ENCODE measurements at regions not wholly inside any gene's neighbourhood (a gene's known extent, or its start where the extent isn't known, plus 50 kb on each side); places are given as distances from the start of the nearest gene placed in this dataset.
A peak's percentile ranks its signal among the peaks of the same experiment; 100 is the strongest.

DNA sequence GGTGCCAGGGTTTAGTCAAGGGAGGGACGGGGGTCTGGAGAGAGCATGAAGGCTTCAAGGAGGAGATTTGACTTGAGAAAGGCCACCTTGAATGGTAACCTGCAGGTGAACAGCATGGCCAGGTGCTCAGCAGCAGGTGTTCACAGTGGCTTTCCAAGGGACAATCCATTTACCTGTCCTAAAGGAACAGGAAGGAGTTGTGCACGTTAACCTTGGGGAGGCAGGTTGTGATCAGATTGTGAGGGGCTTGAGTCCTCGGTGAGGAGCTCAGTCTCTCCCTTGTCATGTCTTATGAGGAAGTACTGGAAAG, 120.1 kb upstream of the ERCC6L2 start:
- no peak for DNase-seq

DNA sequence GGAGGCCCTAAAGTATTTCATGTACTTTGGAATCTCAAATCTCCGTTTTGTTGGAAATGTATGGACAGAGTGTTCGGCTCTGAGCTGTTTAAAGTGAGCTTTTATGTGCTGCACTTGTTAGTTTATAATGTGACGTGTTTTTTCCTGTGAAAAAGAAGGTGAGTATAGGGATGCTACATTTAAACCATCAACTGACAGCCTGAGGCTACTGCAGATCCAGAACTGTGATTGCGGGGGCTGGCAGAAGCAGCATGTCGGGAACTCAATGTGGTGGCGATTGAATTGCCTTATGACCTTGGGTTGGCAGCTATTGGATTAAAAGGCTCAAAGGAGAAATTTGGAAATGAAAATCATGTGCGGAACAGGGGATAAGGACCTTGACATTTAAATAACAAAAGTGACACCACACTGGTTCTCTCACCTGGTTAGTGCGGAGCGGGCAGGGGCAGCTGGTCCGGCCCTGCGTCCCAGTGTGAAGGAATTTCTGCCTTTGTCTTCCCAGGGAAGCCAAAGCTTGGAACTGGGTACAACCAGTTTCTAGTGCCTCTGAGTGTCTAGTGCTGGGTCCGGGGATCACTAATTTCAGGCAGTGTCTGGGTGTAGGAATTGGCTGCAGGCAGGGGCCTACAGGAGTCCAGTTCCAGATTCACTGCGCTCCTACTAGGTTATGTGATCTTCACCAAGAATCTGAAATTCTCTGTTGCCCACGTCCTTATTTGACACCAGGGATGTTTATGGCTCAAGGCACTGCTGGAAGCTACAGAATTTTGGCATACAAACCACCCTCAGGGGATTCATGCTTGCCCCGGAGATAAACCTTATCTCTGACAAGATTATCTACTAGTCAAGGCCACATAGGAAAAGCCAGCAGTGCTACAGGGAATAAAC, 120.7 kb upstream of the ERCC6L2 start:
- no peak for DNase-seq

DNA sequence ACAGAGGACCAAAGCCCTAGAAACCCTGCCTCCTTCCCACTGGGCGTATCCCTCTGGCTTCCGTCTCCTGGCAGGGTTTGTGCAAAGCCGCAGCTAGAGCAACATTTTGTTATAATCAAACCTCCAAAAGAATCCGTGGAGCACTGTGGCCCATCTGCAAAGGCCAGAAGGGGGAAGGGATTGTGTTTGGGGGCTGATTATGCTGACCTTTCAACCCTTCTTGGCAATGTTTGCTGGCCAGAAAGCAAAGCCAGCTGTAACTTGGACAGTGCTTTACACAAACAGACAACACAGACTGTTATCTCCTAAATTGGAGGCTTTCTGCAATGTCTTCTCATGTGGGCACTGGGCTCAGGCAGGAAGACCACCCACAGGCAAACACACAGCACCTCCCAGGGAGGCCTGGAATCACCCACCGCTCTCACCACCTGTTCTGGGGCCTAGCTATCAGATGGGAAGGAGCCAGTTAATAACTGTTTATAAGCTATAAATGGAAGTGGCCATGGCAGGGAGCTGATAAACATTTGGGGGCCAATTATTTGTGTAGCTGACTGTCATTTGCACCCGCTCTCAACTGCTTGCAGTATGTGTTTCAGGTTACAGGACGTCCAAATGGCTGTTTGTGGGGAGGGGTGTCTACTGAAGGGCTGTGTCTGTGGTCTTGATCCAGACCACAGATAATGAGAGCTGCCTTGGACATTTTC, 121.6 kb upstream of the ERCC6L2 start:
- no peak for DNase-seq

DNA sequence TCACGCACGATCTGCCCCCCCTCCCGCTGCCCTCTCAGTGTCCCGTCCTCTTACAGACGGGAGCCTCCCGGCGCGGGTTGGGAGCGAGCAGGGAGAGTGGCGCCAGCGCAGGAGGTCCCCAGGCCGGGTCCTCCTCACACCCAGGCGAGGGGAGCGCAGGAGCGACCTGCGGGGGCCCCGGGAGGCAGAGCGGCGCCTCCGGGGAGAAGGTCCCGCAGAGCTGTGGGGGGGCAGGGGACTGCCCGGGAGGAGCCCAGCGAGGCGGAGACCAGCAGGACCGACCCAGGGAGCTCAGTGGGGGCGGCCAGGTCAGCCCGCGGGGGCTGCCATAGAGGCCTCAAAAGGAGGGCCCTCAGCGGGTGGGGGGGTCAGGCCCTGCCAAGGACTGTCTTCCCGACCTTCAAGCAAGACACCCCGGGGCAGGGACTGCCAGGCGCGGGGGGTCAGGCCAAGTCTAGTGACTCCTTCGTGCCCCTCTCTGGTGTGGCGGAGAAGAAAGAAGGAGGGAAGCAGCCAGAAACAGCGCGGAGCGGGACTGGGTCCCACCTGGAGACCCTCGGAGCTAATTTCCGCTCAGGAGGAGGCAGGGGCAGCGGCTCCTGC, 123.3 kb upstream of the ERCC6L2 start:
- DNase-seq = no peak

DNA sequence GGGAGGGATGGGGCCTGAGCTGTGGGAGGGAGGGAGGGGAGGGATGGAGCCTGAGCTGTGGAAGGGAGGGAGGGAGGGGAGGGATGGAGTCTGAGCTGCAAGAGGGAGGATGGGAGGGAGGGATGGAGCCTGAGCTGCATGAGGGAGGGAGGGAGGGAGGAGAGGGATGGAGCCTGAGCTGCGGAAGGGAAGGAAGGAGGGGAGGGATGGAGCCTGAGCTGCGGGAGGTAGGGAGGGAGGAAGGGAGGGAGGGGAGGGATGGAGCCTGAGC, 124.0 kb upstream of the ERCC6L2 start:
- DNase-seq = no peak

DNA sequence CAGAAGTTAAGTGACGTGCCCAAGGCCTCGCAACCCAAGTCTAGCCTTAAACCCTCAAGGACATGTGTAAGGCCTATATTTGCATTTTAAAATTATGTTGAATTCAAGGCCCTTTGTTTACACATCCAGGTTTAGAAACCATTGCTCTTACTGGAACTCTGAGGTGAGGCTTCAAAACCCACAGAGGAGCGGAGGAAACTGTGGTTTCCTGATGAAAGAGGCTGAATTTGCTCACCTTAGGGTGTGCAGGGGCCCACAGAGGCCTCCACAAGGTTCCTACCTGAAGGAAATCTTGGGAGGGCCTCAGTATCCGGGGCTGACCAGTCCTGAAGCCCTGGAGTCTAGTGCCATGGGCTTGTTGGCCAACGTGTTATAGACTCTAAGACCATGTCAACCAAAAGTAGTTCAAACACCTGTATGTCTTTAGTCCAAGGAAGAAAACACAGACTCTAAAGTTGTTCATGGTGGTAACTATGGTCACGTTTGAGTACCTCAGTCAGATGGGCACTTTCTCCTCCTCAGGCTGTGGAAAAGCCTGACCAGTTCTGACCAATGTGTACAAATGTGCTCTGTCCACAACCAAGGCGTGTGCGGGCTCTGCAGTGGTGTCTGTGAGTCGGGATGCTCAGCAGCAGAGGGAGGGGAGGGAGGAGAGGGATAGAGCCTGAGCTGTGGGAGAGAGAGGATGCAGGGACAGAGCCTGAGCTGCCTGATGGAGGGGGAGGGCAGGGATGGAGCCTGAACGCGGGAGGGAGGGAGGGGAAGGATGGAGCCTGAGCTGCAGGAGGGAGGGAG, 124.6 kb upstream of the ERCC6L2 start:
- DNase-seq = no peak

DNA sequence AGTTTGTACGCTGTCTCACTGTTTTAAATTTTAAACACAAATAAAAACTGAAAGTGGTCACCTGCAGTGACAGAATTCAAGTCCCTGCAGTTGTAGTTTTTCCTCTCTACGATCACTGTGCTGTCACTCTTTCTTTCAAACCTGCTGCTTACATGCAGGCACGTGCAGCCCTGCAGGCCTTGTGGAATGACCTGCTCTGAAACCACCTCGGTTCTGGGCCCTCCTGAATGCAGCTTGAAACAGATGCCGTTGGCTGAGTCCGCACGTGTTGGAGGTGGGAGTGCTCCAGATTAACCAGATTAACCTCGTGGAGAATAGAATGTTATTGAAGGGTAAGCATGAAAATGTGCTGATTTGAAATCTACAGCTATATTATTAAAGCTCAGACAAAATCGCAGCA, 126.0 kb upstream of the ERCC6L2 start:
- no peak for DNase-seq

DNA sequence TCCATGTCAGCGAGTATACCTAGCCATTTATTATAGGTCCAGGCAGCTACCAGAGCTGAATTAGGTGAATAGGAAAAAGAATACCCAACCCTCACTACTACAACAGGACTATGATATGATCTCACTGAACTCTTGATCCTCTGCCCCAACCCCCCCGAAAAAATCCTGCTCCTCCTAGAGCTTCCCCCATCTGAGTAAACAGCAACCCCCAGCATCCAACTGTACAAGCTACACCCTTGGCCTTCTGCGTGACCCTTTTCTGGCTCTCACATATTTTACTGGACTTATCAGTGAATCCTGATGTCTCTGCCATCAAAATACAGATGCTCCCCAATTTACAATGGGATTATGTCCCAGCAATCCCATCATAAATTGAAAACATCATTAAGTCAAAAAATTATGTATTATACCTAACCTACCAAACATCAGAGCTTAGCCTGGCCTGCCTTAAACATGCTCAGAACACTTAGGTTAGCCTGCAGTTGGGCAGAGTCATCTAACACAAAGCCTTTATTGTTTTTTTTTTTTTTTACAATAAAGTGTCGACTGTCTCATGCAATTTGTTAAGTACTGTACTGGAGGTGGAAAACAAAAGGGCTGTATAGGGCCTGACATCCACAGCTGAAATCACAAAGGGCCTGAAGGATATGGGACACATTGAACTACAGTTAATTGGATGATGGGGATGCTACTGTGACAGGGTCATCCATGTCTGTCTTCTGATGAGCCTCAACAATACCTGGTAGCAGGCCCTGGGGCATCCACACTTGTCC, 128.9 kb upstream of the ERCC6L2 start:
- no peak for DNase-seq

DNA sequence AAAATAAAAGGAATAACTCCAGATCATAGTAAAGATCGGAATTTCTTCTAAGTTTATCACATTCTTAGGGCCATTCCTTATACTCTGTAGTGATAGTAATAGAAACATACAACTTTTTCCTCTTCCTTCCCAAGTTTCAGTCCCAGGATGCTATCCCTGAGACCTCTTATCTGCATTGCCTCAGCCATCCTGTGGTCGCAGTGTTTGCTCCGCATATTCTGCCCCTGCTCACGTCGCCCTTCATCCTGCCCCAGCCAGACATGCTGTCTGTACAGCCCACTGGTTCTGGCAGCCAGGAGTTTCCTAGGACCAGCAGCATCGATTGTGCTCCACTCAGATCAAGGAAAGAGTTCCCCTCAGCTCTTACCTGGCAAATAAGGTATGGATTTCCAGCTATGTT, 132.7 kb upstream of the ERCC6L2 start:
- DNase-seq = no peak

DNA sequence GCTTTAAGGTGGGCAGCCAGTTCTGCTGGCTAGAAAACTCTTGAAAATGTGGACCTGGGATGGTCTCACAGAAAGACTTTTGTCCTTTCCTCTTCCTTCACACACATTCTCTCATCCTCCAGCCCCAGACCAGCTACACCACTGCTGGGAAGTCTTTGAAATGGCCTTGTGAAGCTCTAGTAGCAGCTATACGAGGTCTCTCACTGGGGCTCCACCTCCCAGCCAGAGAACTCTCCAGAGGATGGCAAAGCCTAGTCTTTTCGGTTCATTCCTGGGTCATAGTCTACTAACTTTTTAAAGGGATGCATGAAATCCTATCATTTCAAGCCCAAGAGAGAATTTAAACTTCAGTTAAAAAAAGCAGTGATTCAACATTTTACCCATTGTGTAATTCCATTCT, 133.9 kb upstream of the ERCC6L2 start:
- no peak for DNase-seq

DNA sequence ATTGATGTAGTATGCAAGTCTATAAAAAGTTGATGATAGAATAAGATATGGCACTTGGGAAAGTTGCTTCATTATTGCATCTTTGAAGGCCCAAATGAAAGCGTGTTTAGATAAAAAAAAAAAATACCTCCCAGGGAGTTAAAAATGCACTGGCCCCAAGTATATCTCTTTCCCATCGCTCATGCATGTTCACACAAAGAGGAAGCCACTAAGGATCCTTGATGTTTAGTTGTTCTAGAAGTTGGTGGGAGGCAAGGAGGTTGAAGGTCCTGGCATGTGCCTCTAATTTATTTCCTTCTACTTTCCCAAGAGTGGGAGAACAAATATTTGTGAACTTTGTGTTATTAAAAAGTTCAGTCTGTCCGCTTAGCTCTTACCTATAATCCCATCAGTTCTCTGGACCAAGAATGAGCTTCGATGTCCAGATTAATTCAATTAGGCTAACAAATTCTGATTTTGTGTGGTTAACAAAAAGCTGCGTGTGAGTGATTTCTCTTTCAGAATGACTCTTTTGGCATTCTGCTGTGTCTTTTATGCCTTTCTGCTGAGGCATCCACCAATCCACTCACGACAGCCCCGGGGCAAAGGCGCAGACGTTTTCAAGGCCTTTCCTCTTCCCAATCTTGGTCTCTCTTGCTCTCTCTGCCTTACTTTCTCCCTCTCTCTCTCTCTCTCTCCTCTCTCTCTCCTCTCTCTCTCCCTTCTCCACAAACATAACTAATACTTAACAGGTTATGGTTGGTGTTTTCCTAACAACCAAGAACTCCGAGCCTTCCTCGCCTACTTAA, 135.1 kb upstream of the ERCC6L2 start:
- DNase-seq = no peak

DNA sequence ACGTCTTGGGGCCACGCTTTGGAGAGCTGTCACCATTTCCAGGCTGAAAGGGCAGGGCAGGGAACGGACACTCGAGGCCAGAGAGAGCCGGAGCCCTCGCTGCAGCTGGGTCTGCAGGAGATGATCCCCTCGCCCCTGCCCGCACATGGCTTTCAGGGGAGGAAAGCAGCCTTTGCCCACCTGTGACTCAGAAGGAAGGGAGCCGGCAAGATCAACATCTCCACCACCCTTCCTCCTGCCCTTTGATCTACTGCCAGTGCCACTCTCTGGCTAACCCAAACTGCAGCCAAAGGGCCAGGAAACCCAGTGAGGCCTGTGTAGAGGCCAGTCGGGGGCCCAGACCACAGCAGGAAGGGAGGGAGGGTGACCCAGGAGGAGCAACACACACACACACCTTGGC, 137.1 kb upstream of the ERCC6L2 start:
- no peak for DNase-seq

DNA sequence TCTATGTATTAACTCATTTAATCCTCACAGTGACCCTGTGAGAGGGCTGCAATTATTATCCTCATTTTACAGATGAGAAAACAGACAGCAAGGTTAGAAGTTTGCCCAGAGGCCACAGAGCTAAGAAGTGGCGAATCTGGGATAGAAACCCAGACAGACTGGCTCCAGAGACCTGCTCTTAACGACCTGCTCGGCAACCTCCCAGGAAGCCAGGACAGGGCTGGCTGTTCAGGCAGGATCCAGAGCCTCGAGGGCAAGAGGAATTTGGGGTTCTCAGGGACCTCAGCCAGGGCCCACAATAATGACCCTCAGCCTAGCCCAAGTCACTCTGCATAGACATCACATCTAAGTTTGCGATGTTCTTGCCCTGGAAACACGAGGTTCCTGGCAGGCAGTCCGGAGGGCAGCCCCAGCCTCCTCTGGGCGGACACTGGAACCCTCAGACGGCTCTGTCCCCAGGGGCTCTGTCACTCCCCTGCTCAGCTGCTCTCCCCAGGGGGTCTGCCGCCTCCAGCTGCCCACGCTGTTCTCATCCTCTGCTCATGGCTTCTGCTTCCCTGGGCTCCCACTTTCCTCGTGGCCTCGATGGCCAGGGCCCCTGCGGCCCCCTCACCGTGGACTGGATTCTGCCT, 138.5 kb upstream of the ERCC6L2 start:
- no peak for DNase-seq

DNA sequence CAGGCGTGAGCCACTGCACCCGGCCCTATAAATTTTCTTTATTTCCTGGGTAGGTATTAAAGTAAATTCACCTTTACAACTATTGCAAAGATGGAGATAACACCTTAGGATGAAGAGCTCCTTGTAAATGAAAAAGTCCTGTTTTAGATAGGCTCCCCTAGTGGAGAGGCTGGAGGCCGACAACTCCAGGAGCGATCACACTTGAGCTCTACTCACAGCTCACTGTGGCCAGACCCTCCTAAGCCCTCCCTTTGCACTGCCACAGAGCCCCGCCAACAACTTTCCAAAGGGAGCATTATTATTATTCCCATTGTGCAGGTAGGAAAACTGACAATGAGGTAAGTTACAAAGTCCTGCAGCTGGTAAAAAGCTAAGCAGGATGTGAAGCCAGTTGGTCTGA, 139.1 kb upstream of the ERCC6L2 start:
- DNase-seq = peak; percentile 10

DNA sequence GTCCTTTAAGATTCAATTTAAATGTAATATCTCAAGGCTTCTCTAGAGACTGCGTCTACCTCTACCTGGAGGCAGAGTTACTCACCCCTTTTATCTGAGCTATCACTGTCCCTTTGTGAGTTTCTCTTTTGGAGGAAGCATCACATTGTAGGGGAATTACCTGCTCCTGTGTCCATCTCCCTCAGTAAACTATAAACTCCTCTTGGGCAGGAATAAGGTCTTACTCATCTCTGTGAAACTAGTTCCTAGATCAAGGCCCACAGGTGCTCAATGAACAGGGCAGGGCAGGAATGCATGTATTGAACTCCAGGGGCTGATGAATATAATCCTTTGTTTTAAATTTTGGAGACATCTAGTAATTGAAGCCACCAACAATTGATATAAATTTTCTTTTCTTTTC, 139.8 kb upstream of the ERCC6L2 start:
- no peak for DNase-seq

DNA sequence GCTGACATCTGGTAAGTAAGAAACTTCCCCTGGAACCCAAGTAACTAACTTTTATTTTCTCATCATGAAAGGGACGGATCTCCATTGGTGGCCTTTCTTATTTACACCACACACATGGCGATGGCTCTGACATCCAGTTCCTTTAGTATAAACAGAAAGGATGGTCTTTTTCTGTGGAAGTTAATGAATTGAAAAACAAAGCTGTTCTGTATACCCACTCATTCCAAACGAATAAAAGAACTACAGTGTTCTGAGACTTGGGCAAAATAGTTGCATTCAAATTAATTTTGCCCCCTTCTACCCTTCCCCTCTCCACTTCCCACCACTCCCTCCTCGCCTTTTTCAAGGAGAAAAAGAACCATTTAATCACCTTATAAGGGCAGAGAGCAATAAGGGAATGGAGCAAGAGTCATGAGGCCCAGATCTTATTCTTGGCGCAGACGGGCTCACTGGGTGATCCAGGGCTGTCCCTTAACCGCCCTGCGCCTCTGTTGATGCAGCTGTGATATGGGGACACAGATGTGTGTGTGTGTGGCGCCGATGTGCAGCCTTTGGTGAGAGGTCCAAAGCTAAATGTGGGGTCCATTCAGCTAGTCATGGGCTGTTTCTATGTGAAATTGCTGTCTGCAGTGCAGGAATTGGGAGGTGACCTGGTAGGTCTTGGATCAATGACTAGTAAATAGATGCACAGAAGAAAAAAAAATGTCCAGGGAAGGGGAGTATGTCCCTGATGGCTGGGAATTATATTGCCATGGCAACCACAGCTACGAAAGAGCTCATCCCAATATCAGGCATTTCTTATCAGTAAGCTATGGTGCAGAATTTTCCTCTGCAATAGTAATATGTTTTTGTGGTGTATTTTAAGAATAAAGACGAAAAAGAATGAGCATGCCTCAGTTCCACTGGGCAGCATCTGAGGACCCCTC, 141.5 kb upstream of the ERCC6L2 start:
- no peak for DNase-seq

DNA sequence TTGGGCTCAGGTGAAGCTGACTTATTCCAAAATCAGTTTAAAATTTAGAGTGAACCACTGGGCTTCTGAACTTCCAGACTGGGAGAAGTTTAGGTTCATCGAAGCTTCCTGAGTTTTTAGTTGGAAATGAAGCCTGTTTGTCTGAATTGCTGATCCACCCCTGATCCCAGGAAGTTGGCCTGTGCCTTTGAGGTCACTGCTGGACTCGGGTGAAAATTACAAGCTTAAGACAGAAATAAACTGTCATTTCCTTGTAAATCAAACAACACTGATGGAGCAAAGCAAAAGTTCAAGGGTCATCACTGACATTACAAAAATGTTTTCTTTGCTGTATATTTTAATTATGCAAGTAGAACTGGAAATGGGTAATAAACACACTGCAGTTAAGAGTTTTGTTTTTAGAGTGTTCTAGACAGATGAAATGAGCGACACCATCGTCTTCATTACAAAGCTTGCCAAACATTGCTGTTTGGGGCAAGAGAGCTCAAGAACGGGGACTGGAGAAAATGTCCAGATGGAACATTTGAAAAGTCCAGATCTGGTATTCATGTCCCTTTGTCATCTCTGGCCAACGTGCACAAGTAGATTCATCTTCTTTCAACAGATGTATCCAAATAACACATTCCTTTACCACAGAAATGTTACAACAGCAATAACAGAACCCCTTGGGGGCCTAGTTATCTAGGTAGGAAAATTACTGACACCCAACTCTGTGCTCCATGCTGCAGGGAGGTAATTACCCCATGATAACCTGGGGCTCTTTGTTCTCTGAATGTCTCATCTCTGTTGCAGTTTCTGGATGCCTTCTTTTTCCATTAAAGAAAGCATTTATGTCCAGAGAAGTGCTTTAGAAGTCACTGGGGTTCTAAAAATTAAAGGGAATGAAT, 142.4 kb upstream of the ERCC6L2 start:
- no peak for DNase-seq

DNA sequence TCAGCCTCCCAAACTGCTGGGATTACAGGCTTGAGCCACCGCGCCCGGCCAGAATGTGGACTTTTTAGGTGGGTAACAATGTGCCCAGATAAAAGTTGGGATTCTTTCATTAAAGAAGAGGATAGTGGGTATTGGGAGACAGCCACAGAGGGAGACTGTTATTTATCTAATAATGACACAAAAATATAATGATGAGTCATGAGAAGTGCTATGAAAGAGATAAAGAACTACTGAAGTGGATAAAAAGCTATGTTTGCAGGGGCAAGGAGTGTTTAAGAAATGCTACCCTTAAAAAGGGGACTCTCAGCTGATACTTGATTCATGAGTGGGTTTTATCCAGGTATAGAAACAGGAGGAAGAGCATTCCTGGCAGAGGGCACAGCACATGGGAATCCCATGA, 143.6 kb upstream of the ERCC6L2 start:
- DNase-seq = no peak

DNA sequence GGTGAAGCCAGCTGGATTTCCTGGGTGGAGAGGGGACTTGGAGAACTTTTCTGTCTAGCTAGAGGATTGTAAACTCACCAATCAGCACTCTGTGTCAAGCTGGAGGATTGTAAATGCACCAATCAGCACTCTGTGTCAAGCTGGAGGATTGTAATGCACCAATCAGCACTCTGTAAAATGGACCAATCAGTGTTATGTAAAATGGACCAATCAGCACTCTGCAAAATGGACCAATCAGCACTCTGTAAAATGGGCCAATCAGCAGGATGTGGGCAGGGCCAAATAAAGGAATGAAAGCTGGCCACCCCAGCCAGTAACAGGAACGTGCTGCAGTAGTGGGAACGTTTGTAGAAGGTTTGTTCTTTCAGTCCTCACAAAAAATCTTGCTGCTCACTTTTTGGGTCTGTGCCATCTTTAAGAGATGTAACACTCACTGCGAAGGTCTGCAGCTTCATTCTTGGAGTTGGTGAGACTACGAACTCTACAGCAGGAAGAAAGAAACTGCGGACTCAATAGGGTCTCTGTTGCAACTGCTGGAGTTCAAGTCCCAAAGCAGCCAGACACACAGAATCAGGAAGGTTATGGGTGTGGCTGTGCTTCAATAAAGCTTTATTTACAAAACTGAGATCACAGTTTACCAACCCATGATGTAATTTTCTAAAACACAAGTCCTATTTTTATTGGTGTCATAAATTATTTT, 145.7 kb upstream of the ERCC6L2 start:
- no peak for DNase-seq
